CD4-positive, alpha-beta T cell treated with Interleukin-15 for 4 hours (primary cell): ENCODE measurements at regions not wholly inside any gene's neighbourhood (a gene's known extent, or its start where the extent isn't known, plus 50 kb on each side); places are given as distances from the start of the nearest gene placed in this dataset.
"Not testable (repeated sequence)": the region's sequence is repeated elsewhere in the genome, so short reads cannot be mapped to it uniquely, and the experiment has no call there.

Experiments
- DNase-seq: peaks from one replicate; pipeline ENCODE4 v3.0.0-alpha.2; 2020; ENCODE audit warnings: low spot score

DNA sequence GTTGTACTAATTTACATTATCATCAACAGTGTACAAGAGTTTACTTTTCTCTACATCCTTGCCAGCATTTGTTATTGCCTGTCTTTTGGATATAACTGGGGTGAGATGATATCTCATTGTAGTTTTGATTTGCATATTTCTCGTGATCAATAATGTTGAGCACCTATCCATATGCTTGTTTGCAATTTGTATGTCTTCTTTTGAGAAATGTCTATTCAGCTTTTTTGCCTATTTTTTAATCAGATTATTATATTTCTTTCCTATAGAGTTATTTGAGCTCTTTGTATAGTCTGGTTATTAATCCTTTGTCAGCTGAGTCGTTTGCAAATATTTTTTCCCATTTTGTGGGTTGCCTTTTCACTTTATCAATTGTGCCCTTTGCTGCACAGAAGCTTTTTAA is 540.8 kb upstream of the SGO1 start:
- DNase-seq, result no peak

DNA sequence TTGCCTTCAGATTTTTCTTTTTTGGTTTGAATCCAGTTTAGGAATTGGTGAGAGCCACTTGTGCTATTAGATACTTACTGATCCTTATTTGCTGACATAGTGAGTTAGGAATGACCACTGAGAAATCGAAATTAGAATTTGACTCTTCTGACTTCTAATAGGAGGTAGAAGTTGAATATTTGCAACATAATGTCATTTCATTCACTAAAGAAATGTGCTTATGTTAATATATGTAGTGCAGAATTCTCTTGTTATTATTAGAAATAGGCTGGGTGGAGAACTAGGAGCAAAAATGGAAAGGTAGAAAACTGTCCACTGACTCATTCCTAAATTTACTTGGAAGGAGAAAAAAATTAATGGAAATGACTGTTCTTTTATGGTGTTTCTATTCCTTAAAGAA is 538.2 kb upstream of the SGO1 start:
- no peak for DNase-seq

DNA sequence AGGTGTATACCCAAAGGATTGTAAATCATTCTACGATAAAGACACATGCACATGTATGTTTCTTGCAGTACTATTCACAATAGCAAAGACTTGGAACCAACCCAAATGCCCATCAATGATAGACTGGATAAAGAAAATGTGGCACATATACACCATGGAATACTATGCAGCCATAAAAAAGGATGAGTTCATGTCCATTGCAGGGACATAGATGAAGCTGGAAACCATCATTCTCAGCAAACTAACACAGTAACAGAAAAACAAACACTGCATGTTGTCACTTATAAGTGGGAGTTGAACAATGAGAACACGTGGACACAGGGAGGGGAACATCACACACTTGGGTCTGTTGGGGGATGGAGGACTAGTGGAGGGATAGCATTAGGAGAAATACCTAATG is 530.4 kb upstream of the SGO1 start:
- DNase-seq, result not testable (repeated sequence)

GRCh38 chr3:20701641-20702040 is 515.6 kb upstream of the SGO1 start:
- no peak for DNase-seq

- DNase-seq, result no peak
These were observed 514.7 kb upstream of the SGO1 start for GRCh38 chr3:20700714-20701113.

DNA sequence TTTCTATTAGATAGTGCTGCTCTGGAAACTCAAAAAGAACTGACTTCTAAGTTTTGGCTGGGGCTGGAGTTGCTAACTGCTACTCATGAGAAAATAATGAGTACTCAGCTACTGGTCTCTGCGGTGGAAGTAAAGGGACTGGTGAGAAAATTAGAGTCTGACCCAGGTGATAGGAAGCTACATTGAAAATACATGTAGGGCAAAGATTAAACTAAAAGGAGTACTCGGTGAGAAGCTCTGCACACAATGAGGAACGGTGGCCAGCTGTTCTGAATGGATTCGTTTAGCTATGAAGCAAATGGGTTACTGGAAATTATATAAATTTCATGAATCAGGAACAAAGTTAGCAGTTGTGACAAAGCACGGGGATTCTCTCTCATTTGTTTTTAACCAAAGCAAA is 512.9 kb upstream of the SGO1 start:
- no peak for DNase-seq

DNA sequence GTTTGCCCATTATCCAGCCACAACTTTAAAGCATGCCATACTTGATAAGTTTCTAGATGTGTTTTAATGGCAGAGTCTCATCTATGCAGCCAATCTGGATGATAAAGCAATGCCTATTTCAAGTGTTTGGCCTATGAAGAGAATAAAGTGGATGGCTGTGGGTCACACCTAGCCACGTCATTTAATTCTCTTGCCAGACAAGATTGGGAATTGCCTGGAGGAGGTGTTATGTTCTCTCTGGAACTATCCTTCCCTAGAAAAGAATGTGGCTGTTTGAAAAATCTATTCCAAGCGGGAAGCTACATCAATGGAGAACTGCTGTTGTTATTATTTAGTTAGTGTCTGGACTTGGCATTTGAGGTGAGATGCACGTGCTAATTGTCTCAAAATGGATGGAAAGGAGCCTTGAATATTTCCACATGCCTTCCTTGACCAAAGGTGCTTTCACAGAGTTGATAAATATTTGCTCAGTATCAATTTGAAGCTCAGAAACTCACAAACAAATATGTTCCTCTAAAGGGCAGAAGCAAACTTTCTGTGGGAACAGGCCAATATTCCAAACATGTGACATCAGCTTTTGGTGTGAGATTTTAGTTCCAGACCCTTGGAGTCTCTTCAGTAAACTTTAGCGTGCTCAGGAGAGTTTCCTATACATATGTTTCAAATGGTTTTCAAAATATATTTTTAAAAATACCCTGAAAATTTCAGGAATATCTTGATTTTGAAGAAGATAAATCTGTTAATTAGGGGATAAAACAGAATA is 510.6 kb upstream of the SGO1 start:
- DNase-seq, result no peak

- no peak for DNase-seq
These were observed 506.7 kb upstream of the SGO1 start for GRCh38 chr3:20692675-20693074.

GRCh38 chr3:20683910-20684309 is 497.9 kb upstream of the SGO1 start:
- DNase-seq, result no peak

DNA sequence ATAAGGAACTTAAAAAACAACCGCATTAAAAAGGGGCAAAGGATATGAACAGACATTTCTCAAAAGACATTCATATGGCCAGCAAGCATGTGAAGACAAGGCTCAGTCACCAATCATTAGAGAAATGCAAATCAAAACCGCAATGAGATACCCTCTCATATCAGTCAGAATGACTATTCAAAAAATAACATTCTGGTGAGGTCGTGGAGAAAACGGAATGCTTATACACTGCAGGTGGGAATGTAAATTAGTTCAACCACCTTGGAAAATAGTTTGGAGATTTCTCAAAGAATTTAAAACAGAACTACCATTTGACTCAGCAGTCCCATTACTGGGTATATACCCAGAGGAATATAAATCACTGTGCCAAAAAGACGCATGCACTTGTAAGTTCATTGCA is 496.6 kb upstream of the SGO1 start:
- DNase-seq, result no peak

DNA sequence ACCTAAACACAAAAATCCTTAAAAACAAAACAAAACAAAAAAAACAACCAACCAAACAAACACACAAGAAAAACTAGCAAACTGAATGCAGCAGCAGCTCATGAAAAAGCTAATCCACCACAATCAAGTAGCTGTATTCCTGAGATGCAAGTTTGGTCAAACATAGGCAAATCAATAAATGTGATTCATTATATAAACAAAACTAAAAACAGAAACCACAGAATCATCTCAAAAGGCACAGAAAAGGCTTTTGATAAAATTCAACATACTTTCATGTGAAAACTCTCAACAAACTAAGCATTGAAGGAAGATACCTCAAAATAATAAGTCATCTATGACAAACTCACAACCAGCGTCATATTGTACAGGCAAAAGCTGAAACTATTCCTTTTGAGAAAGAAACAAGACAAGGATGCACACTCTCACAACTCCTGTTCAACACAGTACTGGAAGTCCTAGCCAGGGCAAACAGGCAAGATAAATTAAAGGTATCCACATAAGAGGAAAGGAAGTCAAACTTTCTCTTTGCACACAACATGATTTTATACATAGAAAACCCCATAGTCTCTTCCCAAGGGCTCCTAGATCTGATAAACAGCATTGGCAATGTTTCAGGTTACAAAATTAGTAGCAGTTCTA is 495.1 kb upstream of the SGO1 start:
- DNase-seq, result no peak

GRCh38 chr3:20673866-20674265 is 487.9 kb upstream of the SGO1 start:
- DNase-seq, result no peak

DNA sequence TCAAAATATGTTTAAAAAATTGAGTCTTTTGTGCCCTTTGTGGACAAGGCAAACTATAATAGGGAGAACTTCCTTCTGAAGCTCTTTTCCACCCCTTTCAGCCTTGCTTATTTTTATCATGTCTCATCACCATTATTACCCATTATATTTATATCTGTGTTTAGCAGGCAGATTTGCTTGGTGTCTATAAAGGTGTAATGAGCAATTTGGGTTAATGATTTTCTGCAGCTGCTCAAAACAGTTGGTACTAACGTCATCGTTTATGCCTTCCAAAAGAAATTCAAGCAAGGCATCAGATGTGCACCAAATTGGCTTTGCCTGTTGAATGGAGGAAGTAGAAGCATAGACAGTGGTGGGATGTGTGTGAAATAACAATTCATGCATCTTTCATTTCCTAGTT is 483.7 kb upstream of the SGO1 start:
- no peak for DNase-seq

DNA sequence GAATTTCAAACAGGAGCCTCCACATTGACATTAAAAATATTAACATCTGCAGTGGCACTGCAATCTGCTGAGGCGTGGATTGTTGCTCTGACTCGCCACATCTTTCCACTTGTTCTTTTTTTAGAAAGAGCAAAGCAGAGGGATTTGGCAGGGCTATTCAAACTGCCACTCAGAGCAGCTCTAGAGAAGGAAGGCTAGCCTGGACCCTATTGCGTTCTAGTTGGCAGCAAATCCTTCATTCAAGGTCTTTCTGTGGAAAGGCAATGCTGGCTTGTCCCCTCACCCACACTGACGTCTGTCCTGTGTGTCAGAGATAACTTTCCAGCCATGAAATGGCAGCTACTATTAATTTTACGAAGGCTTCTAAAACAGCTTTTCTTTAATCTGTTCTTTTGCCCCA is 483.2 kb upstream of the SGO1 start:
- DNase-seq, result no peak

- DNase-seq, result no peak
These were observed 482.4 kb upstream of the SGO1 start for GRCh38 chr3:20668411-20668810.

DNA sequence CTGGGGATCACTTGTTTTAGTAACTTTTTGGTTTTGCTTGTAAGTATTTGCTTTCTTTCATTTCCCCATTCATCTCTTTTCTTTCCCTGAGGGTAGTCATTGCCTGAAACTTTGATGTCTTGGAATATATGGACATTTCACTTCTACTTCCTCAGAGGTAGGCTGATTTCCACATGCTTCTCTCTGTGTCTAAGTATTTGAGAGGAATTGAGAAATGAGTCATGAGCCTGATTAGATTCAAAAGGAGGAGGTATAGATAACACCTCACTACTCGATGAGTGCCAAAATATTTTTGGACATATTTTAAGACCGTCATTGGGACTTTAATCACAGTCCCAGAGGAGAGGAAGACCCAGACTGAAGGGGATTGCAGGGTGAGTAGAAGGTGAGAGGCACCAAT is 480.1 kb upstream of the SGO1 start:
- DNase-seq, result no peak

DNA sequence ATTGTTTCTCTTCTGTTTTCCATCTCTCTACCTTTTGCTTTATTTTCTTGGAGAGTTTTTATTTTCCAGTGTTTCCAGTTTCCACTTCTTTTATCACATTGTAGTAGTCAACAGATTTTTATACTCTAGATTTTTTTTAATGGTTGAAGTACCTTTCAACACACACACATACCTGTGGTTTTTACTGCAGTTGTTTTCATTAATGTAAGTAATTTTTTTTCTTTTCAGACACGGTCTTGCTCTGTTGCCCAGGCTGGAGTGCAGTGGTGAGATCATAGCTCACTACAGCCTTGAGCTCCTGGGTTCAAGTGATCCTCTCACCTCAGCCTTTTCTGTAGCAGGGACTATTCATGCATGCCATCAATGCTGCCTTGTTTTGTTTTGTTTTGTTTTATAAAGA is 472.5 kb upstream of the SGO1 start:
- DNase-seq, result no peak

- DNase-seq, result no peak
These were observed 471.6 kb upstream of the SGO1 start for GRCh38 chr3:20657560-20657959.

DNA sequence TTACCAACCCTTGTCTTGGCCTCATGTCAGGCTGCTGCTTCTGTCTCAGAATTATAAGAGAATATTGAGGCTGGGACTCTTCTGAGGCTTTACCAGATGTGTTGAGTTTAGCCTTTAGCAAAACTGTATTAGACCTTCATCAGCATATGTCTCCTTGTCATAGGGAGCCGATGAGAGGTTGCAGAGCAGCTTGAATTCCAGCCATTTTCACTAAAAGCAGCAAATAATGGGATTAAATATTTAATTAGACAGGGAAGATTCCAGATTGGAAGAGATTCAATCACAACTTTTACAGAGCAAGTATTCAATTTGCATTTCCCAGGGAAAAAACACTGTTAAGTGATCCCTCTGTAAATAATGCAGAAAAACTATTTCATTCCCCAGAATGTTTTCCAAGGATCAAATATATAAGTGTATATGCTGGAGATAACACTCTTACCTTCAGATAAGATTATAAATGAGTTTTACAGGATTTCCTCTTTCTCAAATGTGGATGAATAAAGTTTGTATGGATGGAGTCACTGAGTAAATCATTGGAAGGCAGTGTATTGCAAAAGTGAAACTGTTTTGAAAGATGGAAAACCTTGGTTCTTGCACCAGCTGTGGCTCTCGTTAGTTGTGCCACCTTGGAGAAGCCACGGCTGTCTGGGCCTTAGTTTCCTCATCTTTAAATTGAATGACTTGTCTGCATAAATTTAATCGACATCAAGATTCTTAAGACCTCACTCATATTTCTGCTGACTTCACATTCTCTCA is 466.4 kb upstream of the SGO1 start:
- no peak for DNase-seq

- DNase-seq, result no peak
These were observed 462.9 kb upstream of the SGO1 start for GRCh38 chr3:20648921-20649381.

DNA sequence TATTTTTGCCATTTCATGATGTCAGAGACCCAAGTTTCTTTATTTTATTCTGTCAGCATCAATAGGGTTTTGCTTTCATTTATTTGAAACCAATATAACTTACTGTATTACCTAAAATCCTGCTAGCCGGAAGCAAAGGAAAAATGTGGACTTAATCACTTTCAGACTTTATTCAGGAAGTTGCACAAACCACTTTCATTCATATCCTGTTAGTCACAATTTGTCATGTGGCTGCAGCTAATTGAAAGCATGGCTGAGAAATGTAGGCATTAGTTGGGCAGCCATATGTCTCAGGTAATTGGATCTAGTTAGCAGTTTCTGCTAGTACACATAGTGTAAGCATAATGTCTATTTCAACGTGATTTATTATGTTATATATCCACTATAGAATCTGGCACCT is 462.3 kb upstream of the SGO1 start:
- no peak for DNase-seq

GRCh38 chr3:20646425-20646824 is 460.4 kb upstream of the SGO1 start:
- no peak for DNase-seq

DNA sequence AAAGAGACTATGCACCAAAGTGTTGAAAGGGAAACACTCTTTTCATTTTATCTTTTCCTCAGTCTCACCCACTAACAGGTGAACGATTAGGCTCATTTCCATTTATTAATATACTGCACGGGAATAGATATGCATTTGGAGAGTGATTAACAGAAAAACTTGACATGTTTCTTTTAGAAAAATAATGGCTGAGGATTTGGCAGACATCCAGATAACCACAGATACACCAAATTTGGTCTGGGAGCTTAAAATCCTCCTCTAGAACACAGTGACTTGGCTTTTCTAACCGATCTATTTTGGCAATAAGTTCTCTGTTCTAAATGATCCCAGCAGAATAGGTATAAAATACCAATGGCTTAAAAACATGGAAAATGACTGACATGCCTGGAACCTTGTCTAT is 459.3 kb upstream of the SGO1 start:
- DNase-seq, result no peak
